ENCODE measurements at regions not wholly inside any gene's neighbourhood (a gene's known extent, or its start where the extent isn't known, plus 50 kb on each side); places are given as distances from the start of the nearest gene placed in this dataset.
"Not testable (repeated sequence)": the region's sequence is repeated elsewhere in the genome, so short reads cannot be mapped to it uniquely, and the experiment has no call there.

- no peak for DNase-seq
These were observed 146.4 kb upstream of the FOXN3 start for GRCh38 chr14:89563471-89563870.

- DNase-seq, result no peak
These were observed 134.9 kb upstream of the FOXN3 start for GRCh38 chr14:89551955-89552354.

DNA sequence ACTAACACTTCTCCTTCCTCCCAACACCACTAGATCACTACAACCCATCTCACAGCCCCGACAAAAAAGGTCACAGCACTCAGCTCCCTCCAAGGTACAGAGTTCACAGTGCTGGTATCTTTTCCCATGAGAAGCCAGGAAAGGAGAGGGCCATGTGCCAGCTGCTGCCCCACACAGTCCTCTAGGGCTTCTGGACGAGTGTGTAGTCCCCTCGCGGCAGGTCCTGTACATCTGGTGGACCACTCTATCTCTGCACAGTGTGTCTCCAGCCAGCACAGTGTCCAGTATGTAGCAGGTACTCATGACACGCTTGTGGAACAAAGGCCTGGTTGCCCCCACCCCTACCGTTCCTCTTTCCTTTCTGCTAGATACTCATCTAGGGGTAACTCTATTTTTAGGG lies 134.4 kb upstream of the FOXN3 start:
- DNase-seq, result no peak

DNA sequence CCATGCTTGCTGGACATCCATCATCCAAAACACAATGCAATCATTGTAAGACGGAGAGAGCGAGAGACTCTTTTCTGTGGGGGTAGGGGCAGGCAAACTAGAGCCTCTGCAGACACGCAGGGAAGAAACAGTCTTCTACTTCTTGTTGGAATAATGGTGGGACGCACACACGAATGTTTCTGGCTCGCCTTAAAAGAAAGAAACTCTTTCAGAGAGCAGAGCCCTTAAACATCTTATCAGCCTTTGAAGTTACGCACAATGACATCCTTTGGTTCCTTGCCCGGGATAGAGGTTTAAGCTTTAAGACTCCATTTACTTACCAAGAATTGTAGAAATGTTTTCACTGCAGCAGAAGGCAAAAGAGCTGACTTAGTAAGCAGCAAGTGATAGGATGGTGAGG lies 133.8 kb upstream of the FOXN3 start:
- no peak for DNase-seq

DNA sequence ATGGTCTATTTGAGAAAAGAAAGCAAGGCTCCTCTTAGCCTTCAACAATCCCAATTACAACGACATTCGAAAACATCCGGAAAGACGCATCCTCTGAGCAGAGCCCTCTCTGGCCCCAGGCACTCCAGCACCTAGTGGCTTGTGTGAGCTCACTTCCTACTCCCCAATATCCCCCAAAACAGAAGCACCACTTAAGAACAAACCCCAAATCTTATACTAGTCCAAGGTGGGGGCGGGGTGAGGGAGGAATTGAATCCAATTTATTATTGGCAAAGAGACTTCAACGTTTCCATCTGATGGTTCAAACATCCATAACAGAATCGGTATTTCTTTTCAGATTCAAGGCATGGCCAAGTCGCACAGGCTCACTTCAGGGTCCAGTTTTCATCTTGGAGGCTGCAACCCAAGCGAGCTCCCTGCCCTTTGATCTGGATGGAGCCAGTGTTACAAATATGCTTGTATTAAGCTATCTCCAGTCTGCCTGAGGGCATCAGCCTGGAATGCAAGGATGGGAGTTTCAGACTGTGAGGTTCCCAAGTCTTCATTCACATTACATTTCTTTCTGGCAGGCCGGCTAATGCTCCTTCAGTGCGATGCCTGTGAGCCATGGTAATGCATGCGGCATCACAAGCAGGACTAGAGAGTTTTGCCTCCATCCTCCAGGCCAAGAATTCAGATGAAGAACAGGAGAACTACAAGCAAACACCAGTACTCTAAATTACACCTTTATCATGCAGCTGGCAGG lies 132.5 kb upstream of the FOXN3 start:
- no peak for DNase-seq

DNA sequence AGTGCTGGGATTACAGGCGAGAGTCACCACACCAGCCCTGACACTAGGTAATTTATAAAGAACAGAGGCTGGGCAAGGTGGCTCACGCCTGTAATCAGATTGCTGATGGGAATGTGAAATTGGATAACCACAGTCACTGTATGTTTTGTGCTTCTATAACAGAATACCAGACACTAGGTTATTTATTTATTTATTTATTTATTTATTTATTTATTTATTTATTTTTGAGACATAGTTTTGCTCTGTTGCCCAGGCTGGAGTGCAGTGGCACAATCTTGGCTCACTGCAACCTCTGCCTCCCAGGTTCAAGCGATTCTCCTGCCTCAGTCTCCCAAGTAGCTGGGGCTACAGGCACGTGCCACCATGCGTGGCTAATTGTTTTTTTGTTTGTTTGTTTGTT lies 130.0 kb upstream of the FOXN3 start:
- not testable (repeated sequence) for DNase-seq

DNA sequence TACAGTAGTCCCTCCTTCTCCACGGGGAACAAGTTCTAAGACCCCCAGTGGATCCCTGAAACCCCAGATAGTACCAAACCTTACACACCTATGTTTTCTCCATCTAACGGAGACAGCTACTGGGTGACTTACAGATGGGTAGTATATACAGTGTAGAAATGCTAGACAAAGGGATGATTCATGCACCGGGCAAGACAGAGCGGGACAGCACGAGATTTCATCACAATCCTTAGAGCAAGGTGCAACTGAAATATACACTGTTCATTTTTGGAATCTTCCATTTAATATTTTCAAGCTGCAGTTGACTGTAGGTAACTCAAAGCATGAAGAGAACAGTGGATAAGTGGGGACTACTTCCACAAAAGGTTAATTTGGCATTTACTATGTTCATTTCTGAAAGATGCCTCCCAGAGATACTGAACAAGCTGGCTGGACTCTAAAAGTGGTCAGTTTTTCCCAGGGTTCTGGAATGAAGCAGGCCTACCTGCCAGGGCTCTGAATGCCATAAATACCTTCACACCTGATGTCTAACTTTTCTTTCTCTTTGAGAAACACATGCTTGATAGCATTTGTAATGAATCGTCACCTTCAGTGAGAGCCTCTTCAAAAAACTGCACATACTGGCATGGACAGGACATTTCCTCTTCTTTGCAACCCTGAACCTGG lies 127.7 kb upstream of the FOXN3 start:
- no peak for DNase-seq

DNA sequence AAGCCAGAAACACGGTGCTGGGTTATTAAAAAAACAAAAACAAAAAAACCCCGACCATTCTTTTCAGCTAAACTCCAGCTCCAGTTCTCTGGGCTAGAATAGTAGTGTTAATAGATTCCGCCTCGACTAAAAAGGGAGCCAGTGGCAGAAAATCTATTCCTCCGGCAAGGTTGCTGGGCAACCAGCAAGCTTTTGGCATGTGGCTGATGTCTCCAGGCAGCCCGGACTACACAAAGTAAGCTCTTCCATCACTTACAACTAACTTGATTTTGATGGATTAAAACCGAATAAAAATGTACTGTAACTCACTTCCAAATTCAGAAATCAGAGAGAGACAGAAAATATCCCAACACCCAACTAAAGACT lies 126.4 kb upstream of the FOXN3 start:
- DNase-seq, result no peak

GRCh38 chr14:89542786-89543424 lies 125.9 kb upstream of the FOXN3 start:
- no peak for DNase-seq

GRCh38 chr14:89540830-89541470 lies 123.9 kb upstream of the FOXN3 start:
- no peak for DNase-seq

GRCh38 chr14:89540009-89540829 lies 123.2 kb upstream of the FOXN3 start:
- no peak for DNase-seq

GRCh38 chr14:89537911-89538310 lies 120.9 kb upstream of the FOXN3 start:
- no peak for DNase-seq

DNA sequence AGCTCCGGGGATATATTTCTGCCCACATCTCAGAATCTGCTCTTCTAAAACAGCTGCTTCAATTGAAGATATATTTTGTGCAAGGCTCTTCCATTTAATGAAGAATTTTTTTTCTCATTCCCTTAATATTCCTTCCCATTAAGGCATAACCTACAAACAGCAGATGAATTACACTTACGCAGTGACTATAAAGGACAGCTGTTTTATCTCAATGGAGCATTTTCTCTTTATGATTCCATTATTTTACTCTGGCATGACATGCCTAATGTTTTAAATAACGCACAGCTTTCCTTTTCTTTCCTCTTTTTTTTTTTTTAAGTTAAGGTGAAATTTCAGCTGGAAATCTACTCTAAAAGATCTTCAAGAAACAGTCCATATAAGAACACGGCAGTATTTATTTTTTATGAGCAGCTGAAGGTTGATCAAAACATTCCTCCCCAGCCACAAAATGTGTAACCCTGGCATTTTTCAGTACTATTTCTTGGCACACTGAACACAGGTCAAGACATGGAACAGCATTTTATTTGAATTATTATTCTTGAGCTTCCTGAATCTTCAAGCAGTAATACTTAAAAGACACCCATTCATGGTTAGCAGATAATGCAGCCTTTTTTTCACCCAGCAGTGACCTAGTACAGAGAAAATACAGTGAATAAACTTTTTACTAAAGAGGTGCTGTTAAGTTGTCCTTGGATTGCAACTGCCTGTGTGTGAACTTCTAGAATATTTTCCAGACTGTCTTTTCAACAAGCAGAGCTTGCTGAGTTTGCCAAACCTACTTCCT lies 118.1 kb upstream of the FOXN3 start:
- no peak for DNase-seq

- DNase-seq, result no peak
These were observed 116.7 kb upstream of the FOXN3 start for GRCh38 chr14:89533766-89534165.

- DNase-seq, result no peak
These were observed 116.1 kb upstream of the FOXN3 start for GRCh38 chr14:89533136-89533535.

GRCh38 chr14:89531661-89532335 lies 114.8 kb upstream of the FOXN3 start:
- no peak for DNase-seq

GRCh38 chr14:89524990-89525667 lies 108.1 kb upstream of the FOXN3 start:
- no peak for DNase-seq

GRCh38 chr14:89524412-89524811 lies 107.4 kb upstream of the FOXN3 start:
- DNase-seq, result no peak

DNA sequence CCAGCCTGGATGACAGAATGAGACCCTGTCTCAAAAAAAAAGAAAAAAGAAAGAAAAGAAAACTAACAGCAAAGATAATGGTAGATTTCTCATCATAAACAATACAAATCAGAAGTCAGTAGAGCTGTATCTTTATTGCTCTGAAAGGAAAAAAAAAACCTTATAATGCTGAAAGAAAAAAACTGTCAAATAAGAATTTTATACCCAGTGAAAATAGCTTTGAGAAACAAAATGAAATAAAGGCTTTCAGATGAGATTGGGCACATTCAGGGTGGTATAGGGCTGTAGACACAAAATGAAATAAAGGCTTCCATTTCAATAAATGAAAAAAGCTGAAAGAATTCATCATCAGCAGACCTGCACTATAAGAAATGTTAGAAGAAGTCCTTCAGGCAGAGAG lies 105.0 kb upstream of the FOXN3 start:
- no peak for DNase-seq

- DNase-seq, result no peak
These were observed 102.0 kb upstream of the FOXN3 start for GRCh38 chr14:89519040-89519439.

DNA sequence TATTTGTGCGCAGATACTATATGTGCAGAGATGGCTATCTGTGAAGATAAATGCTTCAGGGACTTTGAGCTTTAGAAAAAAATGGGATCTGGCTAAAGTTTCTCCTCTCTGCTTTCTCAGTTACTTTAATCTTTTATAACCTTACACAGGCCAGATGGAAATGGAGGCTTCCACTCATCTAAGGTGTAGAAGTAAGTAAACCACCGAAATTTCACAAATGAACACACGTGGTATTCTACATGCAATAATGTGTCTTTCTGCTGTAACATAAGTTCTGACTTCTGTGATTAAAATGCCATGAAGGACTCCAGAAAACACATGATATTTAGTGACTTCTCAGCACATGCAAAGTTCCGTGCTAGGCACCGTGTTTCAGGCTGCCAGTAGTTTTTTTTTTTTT lies 99.1 kb upstream of the FOXN3 start:
- DNase-seq, result no peak

Data from NCI-H2029 treated with DMSO at 0.1 percent for 48 hours (cell line).